A549 (cell line): ENCODE measurements at regions not wholly inside any gene's neighbourhood (a gene's known extent, or its start where the extent isn't known, plus 50 kb on each side); places are given as distances from the start of the nearest gene placed in this dataset.

ENCODE experiments used
- CEBPB ChIP-seq, 2 experiments: fragments of >200 bp in 1 of 2; sonication (Bioruptor Twin) in 1 of 2; formaldehyde crosslinking in 1 of 2; IDR thresholded peaks; 2 replicates each; pipeline ENCODE4 v1.6.1; 2012 to 2016
- CHD4 ChIP-seq: fragments of 200-600 bp; sonication (generic); IDR thresholded peaks from 2 replicates; pipeline ENCODE4 v1.6.1; 2016; ENCODE audit warnings: antibody characterized with exemption, mild to moderate bottlenecking, borderline replicate concordance
- CTCF ChIP-seq: fragments of >200 bp; sonication (Bioruptor Twin); formaldehyde crosslinking; IDR thresholded peaks from 3 replicates; pipeline ENCODE4 v1.5.1; 2016
- POLR2A ChIP-seq: IDR thresholded peaks from 2 replicates; pipeline ENCODE4 v1.6.1; 2012; ENCODE audit warnings: mild to moderate bottlenecking, low read length
- REST ChIP-seq: fragments of 200-600 bp; sonication (generic); IDR thresholded peaks from 2 replicates; pipeline ENCODE4 v1.6.1; 2016; ENCODE audit warnings: antibody characterized with exemption, mild to moderate bottlenecking, moderate library complexity
- USF2 ChIP-seq: fragments of 450-650 bp; IDR thresholded peaks from 2 replicates; pipeline ENCODE4 v1.6.1; 2014; ENCODE audit warnings: antibody characterized with exemption

- TF ChIP-seq CTCF: no peak
- no peak for TF ChIP-seq CEBPB (IDR thresholded peaks at IDR 0.05)
- no peak for TF ChIP-seq POLR2A
- TF ChIP-seq USF2: no peak
- TF ChIP-seq REST: no peak
- TF ChIP-seq CHD4: no peak
Measured at GRCh38 chr11:90536301-90536700, 313.5 kb upstream of the CHORDC1 start.
